ENCODE measurements at regions not wholly inside any gene's neighbourhood (a gene's known extent, or its start where the extent isn't known, plus 50 kb on each side); places are given as distances from the start of the nearest gene placed in this dataset.

- no peak for TF ChIP-seq CTCF (IDR thresholded peaks at IDR 0.05)
- no peak for TF ChIP-seq POLR2A (IDR thresholded peaks at IDR 0.05)
Measured at GRCh38 chr5:120368923-120369715, 95.0 kb upstream of the PRR16 start.
